ENCODE measurements at regions not wholly inside any gene's neighbourhood (a gene's known extent, or its start where the extent isn't known, plus 50 kb on each side); places are given as distances from the start of the nearest gene placed in this dataset.

GRCh38 chr21:20353351-20353750 is 644.9 kb upstream of the NCAM2 start:
- TF ChIP-seq POLR2AphosphoS5 (IDR thresholded peaks at IDR 0.05): no peak
- no peak for TF ChIP-seq POLR2A (IDR thresholded peaks at IDR 0.05)
- TF ChIP-seq CTCF (IDR thresholded peaks at IDR 0.05): no peak
- TF ChIP-seq EP300 (IDR thresholded peaks at IDR 0.05): no peak
